Stimulated activated CD4-positive, alpha-beta T cell treated with anti-CD3 and anti-CD28 coated beads, Interleukin-4, amount 100 ng/mL, for 24 hours (primary cell): ENCODE measurements at regions not wholly inside any gene's neighbourhood (a gene's known extent, or its start where the extent isn't known, plus 50 kb on each side); places are given as distances from the start of the nearest gene placed in this dataset.

Experiments used
- DNase-seq: peaks from one replicate; pipeline ENCODE4 v3.0.0-alpha.2; 2020

- DNase-seq: no peak
These were observed 210.3 kb downstream of the UBE2E3 start for GRCh38 chr2:181190711-181191110.

DNA sequence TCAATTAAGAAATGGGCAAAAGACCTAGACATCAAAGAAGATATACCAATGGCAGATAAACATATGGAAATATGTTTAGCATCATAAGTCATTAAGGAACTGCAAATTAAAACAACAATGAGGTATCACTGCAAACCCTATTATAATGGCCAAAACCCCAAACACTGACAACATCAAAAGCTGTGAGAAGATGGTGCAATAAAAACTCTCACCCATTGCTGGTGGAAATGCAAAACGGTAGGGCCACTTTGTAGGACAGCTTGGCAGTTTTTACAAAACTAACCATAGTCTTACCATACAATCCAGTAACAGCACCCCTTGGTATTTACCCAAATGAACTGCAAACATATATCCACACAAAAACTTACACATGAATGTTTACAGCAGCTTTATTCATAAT lies 213.1 kb downstream of the UBE2E3 start:
- no peak for DNase-seq

DNA sequence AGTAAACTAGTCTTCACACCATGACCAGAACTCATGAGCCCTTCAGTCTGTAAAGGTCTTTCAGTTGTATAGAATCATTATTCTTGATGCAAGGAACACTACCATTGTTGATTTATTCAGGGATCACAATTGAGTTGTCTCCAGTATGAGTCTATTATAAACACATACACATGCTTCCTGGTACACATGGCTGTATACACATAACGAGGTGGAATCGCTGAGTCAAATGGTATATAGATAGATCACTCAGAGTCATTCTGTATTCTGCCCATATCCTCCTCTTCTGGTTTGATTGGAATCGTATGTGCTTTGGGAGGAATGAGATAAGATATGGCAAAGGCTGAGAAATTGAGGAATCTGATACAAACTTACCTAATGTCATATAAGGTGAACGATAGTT lies 216.0 kb downstream of the UBE2E3 start:
- no peak for DNase-seq

GRCh38 chr2:181197140-181197760 lies 216.8 kb downstream of the UBE2E3 start:
- no peak for DNase-seq

GRCh38 chr2:181198183-181198864 lies 217.9 kb downstream of the UBE2E3 start:
- no peak for DNase-seq

DNA sequence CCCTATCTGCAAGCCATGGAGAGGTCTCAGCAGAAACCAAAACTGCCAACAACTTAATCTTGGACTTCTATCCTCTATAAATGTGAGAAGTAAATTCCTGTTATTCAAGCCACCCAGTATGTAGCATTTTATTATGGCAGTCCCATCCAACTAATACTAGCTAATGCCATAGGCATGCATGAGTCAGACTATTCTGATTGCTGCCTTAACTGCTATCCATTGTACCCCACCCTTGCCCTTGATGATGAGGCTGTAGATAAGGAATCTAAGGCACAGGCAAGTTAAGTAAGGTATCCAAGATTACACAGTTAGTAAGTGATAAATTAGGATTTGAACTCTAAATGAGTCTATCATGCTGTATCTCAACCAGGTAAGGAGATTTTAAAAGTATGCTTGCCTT lies 223.0 kb downstream of the UBE2E3 start:
- no peak for DNase-seq

DNA sequence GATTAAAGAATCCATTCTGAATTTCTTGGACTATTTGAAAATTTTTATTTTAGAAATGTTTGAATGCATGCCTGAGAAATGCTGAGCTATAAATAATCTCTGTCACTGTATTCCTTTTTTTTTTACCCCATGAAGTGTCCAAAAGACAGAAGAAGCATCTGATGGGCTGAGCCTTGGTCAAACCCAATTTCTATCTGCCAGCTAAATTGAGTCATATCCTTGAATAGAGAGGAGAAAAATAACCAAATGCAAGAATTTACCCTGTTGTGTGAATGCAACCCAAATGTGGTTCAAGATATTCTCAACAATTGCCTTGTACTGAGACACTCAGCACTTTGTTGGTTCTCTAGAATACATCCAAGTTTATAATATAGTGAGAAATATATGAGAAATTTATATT lies 223.5 kb downstream of the UBE2E3 start:
- no peak for DNase-seq

GRCh38 chr2:181218401-181218821 lies 238.0 kb downstream of the UBE2E3 start:
- DNase-seq: no peak

- DNase-seq: no peak
These were observed 234.0 kb upstream of the ITGA4 start for GRCh38 chr2:181223234-181223633.

GRCh38 chr2:181224866-181225265 lies 232.3 kb upstream of the ITGA4 start:
- no peak for DNase-seq

DNA sequence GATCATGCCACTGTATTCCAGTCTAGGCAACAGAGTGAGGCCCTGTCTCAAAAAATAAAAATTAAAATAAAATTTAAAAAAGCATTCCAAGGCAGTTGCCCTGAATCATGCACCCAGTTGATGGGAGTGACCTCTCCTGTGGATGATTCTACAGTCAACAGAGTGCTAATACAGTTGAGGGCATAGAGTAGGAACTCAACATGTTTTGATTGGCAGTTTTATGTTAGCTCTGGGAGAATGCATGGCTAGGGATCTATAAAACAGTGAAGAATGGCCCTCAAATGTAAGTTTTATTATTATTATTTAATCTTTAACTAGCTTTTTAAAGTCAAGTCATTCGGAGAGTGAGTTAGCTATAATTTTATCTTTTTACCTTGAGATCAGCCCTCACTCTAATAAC lies 228.5 kb upstream of the ITGA4 start:
- DNase-seq: no peak

DNA sequence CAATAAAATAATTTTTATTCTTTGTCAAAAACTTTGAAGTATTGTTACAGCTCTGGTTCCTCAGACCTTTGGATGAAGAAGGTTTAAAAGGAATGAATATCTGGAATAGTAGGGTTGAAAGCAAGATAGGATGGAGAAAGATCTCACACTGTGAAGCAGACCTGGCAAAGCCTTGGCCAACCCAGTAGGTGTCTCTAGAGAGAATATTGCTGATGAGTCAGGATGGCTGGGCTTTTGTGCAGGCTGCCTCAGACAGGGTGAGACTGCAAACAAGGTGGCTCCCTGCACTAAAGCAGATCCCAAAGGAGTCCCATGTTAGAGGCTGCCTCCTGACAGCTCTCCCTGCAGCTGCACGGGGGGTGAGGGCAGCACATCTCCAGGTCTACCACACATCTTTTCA lies 226.0 kb upstream of the ITGA4 start:
- no peak for DNase-seq

GRCh38 chr2:181231886-181232621 lies 225.1 kb upstream of the ITGA4 start:
- no peak for DNase-seq

DNA sequence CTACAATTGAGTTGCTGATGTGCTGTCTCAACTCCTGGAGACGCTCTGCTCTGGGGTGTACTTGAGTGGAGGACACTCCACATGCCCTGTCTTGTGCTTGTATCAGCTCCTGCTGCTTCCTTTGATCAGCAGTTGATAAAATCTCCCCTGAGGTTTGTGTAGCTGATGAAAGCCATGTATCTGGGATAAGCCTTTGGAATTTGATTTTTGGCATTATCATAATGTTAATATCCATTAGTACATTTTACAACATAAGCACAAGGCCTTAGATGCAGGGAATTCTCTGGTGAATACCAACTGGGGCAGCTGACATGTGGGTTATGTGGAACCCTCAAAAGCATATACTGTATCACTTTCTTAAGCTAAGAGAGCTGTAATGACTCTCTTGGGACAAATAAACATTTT lies 222.7 kb upstream of the ITGA4 start:
- no peak for DNase-seq

GRCh38 chr2:181235011-181235410 lies 222.2 kb upstream of the ITGA4 start:
- no peak for DNase-seq

DNA sequence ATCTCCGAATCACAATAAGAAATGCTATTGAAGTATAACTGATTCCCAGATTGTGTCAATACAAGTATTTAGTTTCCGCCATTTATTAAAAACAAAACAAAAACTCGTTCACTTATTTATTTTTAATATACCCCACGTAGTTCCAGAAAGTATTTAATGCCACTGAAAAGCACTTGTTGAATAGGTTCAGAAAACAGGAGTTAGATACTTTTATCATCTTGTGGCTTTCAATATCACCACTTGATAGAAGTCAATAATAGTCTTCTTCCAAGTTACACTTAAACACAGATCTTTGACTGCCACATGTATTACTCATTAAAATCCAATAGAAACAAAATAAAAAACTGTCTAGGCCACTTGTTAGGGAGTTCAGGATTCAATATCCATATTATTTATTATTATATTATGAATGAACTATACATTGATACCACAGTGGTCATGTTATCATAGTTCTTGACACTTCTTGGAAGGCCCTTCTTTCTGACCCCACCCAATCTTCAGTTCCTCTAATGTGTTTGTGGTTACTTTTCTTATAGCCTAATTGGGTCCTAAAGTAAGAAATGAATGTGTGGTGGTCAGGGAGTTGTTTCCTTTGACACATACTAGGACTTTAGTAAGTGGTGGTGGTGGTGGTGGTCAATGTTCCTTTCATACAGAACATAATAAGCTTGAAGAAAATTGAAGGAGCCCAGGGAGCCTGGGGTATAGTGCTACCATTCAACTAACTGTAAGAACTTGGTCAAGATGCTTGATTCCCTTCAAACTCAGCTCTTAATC lies 221.3 kb upstream of the ITGA4 start:
- no peak for DNase-seq

DNA sequence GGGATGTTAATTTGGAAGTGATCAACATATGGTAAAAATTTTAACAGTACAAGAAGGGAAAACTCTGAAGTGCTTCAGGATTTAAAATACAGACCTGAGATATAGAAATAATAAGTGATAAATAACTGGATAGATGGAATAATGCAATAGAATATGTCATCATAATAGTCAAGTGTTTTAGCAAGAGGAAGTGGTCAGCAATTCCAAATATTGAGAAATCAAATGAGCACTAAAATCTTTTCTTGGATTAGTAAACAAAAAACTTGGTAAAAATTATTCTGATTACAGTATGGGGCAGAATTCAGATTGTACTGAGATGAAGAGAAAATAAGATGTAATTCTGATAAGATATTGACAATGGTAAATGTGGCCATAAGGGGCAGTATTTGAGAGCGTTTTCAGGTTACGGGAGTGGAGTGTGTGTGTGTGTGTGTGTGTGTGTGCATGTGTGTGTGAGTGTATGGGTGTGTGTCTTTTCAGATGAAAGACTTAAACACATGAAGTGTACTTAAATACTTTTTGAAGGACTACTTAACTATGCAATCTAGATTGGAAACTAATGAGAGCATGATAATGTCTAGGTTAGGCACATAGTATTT lies 217.9 kb upstream of the ITGA4 start:
- DNase-seq: no peak

- no peak for DNase-seq
These were observed 216.3 kb upstream of the ITGA4 start for GRCh38 chr2:181240844-181241243.

GRCh38 chr2:181241366-181241765 lies 215.8 kb upstream of the ITGA4 start:
- no peak for DNase-seq

DNA sequence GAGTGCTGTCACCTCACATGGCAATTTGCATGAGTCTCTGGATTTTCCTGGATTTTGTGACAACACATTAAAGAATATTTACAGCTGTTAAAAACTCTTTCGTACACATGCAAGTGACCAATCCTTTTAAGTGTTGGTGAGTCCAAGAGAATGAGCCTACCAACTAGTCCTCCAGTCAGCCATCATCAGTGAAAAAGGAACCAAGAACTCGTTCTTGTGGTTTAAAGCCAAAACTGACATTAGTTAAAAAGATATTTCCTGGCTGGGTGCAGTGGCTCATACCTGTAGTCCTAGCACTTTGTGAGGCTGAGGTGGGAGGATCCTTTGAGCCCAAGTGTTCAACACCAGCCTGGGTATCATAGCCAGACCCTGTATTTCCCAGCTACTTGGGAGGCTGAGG lies 215.4 kb upstream of the ITGA4 start:
- DNase-seq: no peak

- no peak for DNase-seq
These were observed 214.9 kb upstream of the ITGA4 start for GRCh38 chr2:181242262-181242661.

- DNase-seq: no peak
These were observed 213.9 kb upstream of the ITGA4 start for GRCh38 chr2:181243319-181243718.

- DNase-seq: no peak
These were observed 206.5 kb upstream of the ITGA4 start for GRCh38 chr2:181250691-181251090.
